ENCODE measurements at regions not wholly inside any gene's neighbourhood (a gene's known extent, or its start where the extent isn't known, plus 50 kb on each side); places are given as distances from the start of the nearest gene placed in this dataset.
"Not testable (repeated sequence)": the region's sequence is repeated elsewhere in the genome, so short reads cannot be mapped to it uniquely, and the experiment has no call there.

DNA sequence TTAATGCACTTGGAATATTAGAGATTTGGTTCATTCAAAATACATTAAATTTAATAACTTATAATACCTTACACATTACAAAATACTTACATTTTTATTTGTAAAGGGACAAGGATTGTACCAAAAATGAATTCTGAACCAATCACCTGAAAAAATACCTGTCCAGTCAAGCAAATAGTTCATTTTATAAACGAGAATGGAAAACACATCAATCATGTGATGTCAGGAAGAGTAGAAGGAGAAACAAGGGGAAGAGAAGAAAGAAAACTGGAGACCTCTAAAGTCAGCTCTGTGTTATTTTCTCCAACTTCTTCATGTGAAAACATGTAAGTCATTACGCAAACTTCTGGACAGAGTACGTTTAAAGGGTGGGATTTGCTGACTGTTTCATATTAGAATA is 989.0 kb upstream of the NUDT12 start:
- H3K27ac ChIP-seq, result no peak overlapping the region
- no peaks in the 10 kb centered on the region for H3K36me3 ChIP-seq
- TF ChIP-seq, protein P1, sequence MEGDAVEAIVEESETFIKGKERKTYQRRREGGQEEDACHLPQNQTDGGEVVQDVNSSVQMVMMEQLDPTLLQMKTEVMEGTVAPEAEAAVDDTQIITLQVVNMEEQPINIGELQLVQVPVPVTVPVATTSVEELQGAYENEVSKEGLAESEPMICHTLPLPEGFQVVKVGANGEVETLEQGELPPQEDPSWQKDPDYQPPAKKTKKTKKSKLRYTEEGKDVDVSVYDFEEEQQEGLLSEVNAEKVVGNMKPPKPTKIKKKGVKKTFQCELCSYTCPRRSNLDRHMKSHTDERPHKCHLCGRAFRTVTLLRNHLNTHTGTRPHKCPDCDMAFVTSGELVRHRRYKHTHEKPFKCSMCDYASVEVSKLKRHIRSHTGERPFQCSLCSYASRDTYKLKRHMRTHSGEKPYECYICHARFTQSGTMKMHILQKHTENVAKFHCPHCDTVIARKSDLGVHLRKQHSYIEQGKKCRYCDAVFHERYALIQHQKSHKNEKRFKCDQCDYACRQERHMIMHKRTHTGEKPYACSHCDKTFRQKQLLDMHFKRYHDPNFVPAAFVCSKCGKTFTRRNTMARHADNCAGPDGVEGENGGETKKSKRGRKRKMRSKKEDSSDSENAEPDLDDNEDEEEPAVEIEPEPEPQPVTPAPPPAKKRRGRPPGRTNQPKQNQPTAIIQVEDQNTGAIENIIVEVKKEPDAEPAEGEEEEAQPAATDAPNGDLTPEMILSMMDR (IDR thresholded peaks at IDR 0.05; ENCODE audit: low read depth, low read length), result no peak
- no peaks in the 10 kb centered on the region for H3K4me1 ChIP-seq (ENCODE audit: low read depth)
- no peaks in the 10 kb centered on the region for H3K27me3 ChIP-seq
- H3K4me3 ChIP-seq, result no peak overlapping the region
- DNase-seq (ENCODE audit: low read depth in 1 of 2, low spot score in 1 of 2), result no peak
- no peaks in the 10 kb centered on the region for H3K9me3 ChIP-seq (ENCODE audit: low read depth)

DNA sequence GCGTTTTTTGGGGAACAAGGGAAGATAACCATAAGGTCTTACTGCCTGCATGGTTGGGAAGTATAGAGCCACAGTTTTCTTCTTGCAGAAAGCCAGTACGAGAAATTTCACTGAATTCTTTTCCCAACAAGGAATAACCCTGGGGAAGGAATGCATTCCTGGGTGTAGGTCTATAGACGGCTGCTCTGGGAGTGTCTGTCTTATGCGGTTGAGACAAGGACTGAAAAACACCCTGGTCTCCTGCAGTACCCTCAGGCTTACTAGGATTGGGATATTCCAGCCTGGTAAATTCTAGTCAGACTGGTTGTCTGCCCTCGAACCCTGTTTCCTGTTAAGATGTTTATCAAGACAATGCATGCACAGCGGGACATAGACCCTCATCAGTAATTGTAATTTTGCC is 984.3 kb upstream of the NUDT12 start:
- not testable (repeated sequence) for H3K27ac ChIP-seq; H3K27me3 ChIP-seq; H3K36me3 ChIP-seq; H3K9me3 ChIP-seq (ENCODE audit: low read depth); H3K4me3 ChIP-seq; H3K4me1 ChIP-seq (ENCODE audit: low read depth); DNase-seq (ENCODE audit: low read depth in 1 of 2, low spot score in 1 of 2)

DNA sequence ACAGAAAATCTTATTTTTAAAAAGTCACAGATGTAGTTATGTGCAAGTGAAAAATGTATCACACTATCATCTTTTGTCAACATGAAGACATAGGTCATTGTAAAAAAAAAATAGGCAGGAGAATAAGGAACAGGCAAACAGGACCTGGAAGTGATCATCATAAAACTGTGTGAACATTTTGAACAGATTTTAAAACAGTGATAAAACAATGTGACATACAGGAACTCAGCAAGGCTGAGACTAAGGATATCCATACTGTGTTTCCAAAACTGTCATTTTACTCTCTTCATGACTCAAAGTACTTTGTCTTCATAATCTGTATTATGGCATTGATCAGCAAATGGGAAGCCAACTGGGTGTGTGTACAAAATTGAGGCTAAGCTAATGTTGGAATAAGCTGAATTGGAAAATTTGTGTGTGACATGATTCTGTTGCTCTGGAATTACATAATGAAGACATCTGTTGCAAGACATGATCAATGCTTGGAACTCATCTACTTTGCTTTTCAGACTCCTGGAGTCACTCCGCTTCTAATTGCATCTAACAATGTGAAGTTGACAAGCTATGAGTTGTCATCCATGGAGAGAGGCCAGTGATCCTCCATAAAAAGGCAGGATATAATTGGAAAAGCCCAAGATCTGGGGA is 978.7 kb upstream of the NUDT12 start:
- Histone ChIP-seq H3K27ac (no peak overlapping the region), H3K4me1 (ENCODE audit: low read depth) (no peaks in the 10 kb centered on the region)
- TF ChIP-seq, protein P1 (IDR thresholded peaks at IDR 0.05; ENCODE audit: low read depth, low read length), result no peak

DNA sequence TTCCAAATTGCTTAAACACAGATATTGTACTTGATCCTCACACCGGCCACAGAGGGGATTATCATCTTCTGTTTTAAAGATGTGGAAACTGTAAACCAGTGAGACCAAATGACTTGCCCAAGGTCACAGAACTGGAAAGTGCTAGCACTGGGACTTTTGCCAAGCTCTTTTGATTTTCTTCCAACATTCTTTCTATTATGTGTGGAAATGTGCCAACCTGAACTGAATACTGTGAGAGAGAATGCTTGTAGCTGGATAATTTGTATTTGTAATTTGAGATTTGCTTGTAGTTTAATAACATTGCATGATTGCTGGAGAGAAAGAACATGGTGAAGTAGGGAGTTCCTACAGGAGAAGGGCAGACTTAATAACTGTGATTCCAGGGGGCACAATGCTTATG is 977.9 kb upstream of the NUDT12 start:
- H3K27me3 ChIP-seq, result no peaks in the 10 kb centered on the region
- TF ChIP-seq, protein P1 (IDR thresholded peaks at IDR 0.05; ENCODE audit: low read depth, low read length), result no peak
- no peaks in the 10 kb centered on the region for H3K9me3 ChIP-seq (ENCODE audit: low read depth)
- H3K36me3 ChIP-seq, result no peaks in the 10 kb centered on the region
- H3K4me1 ChIP-seq (ENCODE audit: low read depth), result no peaks in the 10 kb centered on the region
- H3K4me3 ChIP-seq, result no peak overlapping the region
- H3K27ac ChIP-seq, result no peak overlapping the region
- DNase-seq (ENCODE audit: low read depth in 1 of 2, low spot score in 1 of 2), result peak in 1 of 2 donors; percentile 82

More for the DNA sequence above, 978.7 kb upstream of the NUDT12 start:
- no peaks in the 10 kb centered on the region for H3K27me3 ChIP-seq
- no peaks in the 10 kb centered on the region for H3K36me3 ChIP-seq
- no peak overlapping the region for H3K4me3 ChIP-seq
- DNase-seq (ENCODE audit: low read depth in 1 of 2, low spot score in 1 of 2), result no peak
- no peaks in the 10 kb centered on the region for H3K9me3 ChIP-seq (ENCODE audit: low read depth)

DNA sequence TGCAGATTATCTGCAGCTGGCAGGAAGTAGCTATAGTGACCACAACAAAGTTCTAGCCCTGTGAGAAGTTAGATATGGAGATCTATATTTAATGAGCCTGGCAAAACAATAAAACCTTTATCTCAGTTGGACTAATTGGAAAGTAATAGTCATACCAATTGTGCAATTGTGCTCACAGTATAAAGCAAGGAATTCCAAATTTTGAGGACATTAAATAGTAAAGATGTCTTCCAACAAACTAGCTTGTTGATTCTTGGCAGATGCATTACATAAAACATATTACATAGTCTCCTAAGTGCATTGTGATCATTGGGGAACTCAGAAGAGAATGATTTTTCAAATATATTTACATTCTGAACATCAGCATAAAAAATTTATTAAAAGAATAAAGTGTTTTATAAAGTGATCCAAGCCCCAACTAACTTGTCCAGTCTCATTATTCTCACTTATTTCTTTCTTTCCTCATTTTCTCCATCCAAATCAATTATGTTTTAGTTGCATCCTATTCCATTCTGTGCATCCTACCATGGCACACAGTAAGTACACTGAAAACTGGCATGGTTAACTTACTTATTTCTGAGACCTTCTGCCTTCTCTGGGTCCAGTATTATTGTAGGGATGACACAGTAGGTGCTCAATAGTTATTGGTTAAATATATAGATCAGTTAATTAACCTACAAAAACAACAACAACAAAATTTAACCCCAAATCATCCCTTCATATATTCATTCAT is 977.2 kb upstream of the NUDT12 start:
- peak in 1 of 2 donors; percentile 21 for DNase-seq (ENCODE audit: low read depth in 1 of 2, low spot score in 1 of 2)
- Histone ChIP-seq H3K4me1 (ENCODE audit: low read depth) (no peaks in the 10 kb centered on the region), H3K27ac (no peak overlapping the region), H3K9me3 (ENCODE audit: low read depth) (no peaks in the 10 kb centered on the region), H3K27me3 (no peaks in the 10 kb centered on the region), H3K36me3 (no peaks in the 10 kb centered on the region), H3K4me3 (no peak overlapping the region)
- TF ChIP-seq, protein P1 (IDR thresholded peaks at IDR 0.05; ENCODE audit: low read depth, low read length), result no peak

DNA sequence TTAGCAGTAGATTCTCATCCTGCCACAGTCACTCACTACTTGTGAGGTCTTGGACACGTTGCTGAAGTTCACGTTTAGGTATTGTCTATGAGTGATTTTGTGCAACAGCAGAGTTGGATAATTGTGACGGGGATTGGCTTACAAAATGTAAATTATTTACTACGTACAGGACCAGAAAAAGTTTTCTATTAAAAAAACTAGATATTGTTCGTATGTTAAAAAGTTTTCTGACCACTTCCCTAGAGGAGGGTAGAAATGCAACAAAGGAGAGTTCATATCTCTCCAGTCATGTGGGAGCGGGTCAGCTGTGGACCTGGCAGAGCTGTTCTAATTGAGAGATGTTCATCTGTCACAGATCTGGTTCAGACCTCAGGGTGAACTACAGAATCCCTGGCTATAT is 976.1 kb upstream of the NUDT12 start:
- Histone ChIP-seq H3K27me3 (no peaks in the 10 kb centered on the region), H3K36me3 (no peaks in the 10 kb centered on the region), H3K4me3 (no peak overlapping the region), H3K9me3 (ENCODE audit: low read depth) (no peaks in the 10 kb centered on the region), H3K4me1 (ENCODE audit: low read depth) (no peaks in the 10 kb centered on the region), H3K27ac (no peak overlapping the region)
- TF ChIP-seq, protein P1 (IDR thresholded peaks at IDR 0.05; ENCODE audit: low read depth, low read length), result no peak
- DNase-seq (ENCODE audit: low read depth in 1 of 2, low spot score in 1 of 2), result no peak
